HG02763 (cell line): ENCODE measurements at regions not wholly inside any gene's neighbourhood (a gene's known extent, or its start where the extent isn't known, plus 50 kb on each side); places are given as distances from the start of the nearest gene placed in this dataset.

Source experiments
- ATAC-seq: cut with Tn5 transposase; IDR thresholded peaks from one replicate; pipeline ENCODE4 v1.9.1; 2021; ENCODE audit warnings: mild to moderate bottlenecking, moderate library complexity; ENCODE audit not compliant: unreplicated experiment

GRCh38 chr12:58131986-58132755 lies 190.8 kb downstream of the ATP23 start:
- no peak for ATAC-seq

- no peak for ATAC-seq
These were observed 197.1 kb downstream of the ATP23 start for GRCh38 chr12:58138424-58138823.

- ATAC-seq = no peak
These were observed 198.5 kb downstream of the ATP23 start for GRCh38 chr12:58139894-58140293.

- ATAC-seq = no peak
These were observed 199.0 kb downstream of the ATP23 start for GRCh38 chr12:58140395-58140794.

- ATAC-seq = no peak
These were observed 201.6 kb downstream of the ATP23 start for GRCh38 chr12:58142991-58143390.

GRCh38 chr12:58143498-58143995 lies 202.2 kb downstream of the ATP23 start:
- no peak for ATAC-seq

GRCh38 chr12:58148405-58148804 lies 207.0 kb downstream of the ATP23 start:
- no peak for ATAC-seq

GRCh38 chr12:58148976-58149375 lies 207.6 kb downstream of the ATP23 start:
- no peak for ATAC-seq

- no peak for ATAC-seq
These were observed 213.0 kb downstream of the ATP23 start for GRCh38 chr12:58154359-58154758.

GRCh38 chr12:58156697-58157096 lies 215.3 kb downstream of the ATP23 start:
- no peak for ATAC-seq

GRCh38 chr12:58159941-58160340 lies 218.6 kb downstream of the ATP23 start:
- ATAC-seq = no peak

- ATAC-seq = no peak
These were observed 220.4 kb downstream of the ATP23 start for GRCh38 chr12:58161773-58162172.

GRCh38 chr12:58163021-58163420 lies 221.7 kb downstream of the ATP23 start:
- ATAC-seq = no peak

GRCh38 chr12:58166643-58167042 lies 225.3 kb downstream of the ATP23 start:
- no peak for ATAC-seq

- ATAC-seq = no peak
These were observed 226.3 kb downstream of the ATP23 start for GRCh38 chr12:58167622-58168021.

- no peak for ATAC-seq
These were observed 228.5 kb downstream of the ATP23 start for GRCh38 chr12:58169826-58170225.

GRCh38 chr12:58171914-58172313 lies 230.5 kb downstream of the ATP23 start:
- no peak for ATAC-seq

- no peak for ATAC-seq
These were observed 231.2 kb downstream of the ATP23 start for GRCh38 chr12:58172433-58173073.

- no peak for ATAC-seq
These were observed 232.9 kb downstream of the ATP23 start for GRCh38 chr12:58174316-58174715.

- ATAC-seq = no peak
These were observed 235.0 kb downstream of the ATP23 start for GRCh38 chr12:58176296-58176869.

- no peak for ATAC-seq
These were observed 236.0 kb downstream of the ATP23 start for GRCh38 chr12:58177366-58177765.

- ATAC-seq = no peak
These were observed 242.8 kb downstream of the ATP23 start for GRCh38 chr12:58184212-58184611.
